HG02759 (cell line): ENCODE measurements at regions not wholly inside any gene's neighbourhood (a gene's known extent, or its start where the extent isn't known, plus 50 kb on each side); places are given as distances from the start of the nearest gene placed in this dataset.

Experiments
- ATAC-seq: cut with Tn5 transposase; IDR thresholded peaks from one replicate; pipeline ENCODE4 v1.9.1; 2021; ENCODE audit warnings: mild to moderate bottlenecking, moderate library complexity; ENCODE audit not compliant: unreplicated experiment

DNA sequence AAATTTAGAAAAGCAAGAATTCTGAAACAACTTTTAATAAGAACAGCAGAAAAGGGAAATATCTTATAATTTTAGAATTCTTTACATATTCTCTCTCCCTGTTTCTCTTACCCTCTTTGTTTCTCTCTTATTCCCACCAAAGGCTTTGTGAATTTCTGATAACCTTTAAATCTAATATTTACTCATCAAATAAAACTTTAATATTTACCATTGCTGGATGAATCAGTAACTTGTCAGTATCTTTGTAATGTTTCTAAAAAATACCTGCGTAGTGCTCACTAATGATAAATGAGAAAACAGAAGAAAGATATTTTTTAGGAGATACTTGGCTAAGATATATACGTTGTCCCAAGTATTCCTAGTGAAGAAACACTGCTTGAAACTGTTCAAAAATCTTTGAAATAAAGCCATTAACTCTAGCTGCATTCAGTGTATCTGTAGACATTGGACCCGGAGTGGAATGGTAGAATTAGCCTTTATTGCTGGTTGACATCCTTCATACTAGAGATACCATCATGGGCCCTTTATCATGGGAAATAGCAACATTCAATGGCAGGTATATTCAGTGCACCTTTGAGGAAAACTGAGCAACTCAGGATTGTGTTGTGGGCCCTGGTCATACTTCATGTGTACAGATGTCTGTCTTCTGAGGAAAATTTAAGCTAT lies 2160.4 kb downstream of the MAT2B start:
- no peak for ATAC-seq

DNA sequence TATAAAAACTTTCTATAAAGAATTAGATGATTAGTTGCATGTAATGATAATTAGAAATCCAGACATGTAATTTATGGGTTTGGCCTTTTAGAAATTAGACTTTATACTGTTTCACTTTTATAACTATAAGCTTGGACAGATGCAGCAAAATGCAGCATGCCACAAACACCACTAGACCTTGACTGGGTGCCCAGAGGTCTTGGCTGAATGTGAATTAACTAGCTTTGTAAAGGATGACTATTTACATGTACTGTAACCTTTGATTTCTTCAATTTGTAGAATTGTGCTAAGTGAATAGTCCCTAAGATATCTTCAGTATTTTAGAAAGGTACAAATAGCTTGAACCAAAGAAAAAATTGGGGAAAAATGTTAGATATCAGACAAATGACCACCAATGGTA lies 2168.1 kb downstream of the MAT2B start:
- ATAC-seq, result no peak

DNA sequence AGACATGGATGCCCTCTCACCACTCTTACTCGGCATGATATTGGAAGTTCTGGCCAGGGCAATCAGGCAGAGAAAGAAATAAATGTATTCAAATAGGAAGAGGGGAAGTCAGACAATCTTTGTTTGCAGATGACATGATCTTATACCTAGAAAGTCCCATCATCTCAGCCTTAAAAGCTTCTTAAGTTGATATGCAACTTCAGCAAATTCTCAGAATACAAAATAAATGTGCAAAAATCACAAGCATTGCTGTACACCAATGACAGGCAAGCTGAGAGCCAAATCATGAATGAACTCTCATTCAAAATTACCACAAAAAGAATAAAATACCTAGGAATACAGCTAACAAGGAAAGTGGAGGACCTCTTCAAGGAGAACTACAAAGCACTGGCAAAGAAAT lies 2190.4 kb downstream of the MAT2B start:
- no peak for ATAC-seq

DNA sequence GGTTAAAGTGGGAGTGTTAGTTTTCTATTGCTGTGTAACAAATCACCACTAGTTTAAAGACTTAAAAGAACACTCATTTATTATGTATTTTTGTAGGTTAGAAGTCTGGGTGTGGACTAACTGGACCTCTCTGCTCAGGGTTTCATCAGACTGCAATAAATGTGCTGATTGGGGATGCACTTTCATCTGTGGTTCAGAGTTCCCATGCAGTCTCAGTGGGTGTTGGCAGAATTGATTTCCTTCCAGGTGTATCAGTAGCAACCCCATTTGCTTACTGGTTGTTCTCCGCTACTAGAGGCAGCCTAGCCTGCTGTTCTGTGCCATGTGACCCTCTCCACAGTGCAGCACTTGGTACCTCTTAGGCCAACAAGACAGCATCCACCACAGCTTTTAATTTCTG lies 2200.5 kb downstream of the MAT2B start:
- no peak for ATAC-seq

DNA sequence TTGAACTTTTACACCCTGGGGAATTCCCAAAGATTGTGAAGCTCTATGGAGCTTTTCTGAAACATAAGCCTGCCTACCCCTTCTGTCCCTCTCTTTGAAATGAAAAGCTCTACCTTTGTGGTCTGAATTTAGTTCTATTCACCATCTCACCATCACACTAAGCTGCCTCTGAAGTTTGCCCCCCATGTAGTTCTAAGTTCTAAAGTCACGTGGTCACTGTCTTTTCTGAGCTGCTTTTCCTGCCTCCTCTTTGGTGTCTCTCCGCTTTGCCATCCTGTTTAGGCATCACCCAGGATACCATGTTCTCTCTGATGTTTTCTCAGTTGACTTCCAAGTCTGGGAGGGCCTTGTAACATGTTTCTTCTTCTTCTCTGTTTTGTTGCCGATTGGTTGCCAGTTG lies 2206.6 kb downstream of the MAT2B start:
- no peak for ATAC-seq

DNA sequence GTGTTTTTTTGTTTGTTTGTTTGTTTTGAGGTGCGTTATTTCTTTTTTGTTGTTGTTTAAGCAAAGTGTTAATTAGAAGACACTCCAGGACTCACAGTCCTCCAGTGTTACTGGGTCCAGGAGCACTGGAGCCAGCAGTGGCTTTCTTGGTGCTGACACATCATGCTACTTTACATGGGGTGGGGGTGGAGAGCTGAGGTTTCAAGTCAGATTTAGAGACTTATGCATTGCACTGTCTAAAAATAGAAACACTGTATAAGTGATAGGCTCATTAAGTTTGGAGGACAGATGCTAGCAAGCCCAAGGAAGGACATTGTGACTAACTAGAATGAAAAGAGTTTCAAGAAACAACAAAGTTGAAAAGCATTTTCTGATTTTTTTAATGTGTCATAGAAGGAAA lies 2209.2 kb downstream of the MAT2B start:
- ATAC-seq, result no peak

DNA sequence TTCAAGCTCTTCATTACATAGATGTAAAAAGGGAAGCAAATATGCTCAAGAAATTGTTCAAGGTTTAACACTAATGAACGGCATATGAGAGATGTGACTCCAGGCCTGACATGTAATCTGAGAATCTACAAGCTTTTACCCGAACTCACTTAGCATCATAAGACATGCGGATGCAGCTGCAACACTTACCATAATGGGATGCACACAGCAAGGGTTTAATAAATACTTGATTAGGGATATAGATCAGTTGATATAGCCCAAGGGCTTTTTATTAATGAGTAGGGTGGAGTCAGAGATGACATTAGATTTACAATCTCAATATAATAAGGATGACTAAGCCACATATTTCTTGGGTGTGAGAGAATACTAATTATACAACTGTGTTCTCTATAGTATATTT lies 2215.5 kb downstream of the MAT2B start:
- no peak for ATAC-seq

DNA sequence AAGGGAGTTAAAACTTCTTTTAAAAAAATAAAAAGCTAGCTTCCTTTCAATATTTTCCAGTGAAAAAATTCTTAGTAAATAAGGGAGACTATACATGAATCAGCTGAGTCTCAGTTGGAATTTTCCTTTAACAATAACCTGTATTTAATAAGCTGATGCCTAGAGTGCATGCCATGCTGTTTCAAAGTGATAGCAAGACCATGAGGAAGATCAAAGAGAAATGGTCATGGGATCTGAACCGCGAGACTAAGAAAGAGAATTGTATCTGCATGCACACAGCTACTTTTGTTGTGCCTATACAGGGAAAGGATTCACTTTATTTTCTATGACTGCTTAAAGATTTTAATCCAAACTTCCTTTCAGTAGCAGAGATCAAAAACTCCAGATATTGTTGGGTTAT lies 2217.0 kb downstream of the MAT2B start:
- ATAC-seq, result no peak

DNA sequence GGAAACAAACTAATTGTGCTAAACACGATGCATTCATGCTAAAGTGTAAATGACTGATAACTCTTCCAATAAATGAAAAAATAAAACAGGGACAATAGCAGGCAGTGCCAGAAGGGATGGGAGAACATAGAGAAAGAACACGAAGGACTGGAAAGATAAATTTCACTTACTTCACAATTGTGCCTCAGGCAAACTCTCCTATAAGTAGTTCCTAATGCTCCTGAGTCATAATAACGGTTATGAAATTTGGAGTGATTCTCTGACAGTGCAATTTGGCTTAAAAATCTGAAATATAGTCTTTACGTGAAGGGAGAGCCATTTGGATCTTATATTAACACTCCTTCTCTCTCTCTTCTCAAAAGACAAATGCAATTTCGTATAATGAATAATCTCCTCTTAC lies 2218.5 kb downstream of the MAT2B start:
- ATAC-seq, result no peak

DNA sequence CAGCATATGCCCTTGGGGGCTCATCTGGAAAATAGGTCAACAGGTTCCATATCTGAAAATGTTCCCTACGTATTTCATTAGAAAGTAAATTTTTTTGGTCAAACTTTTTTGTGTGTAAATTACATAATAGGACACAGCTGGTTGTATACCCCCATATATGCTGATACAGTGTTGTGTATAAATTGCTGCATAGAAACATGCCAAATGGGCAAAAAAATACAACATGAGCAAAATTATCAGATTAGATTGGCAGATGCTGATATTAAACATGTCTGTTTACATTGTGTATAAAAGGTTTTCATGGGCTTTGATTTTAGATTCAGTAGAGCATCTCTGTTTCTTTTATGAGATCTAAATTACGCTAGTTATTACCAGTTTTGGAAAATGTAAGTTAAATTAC lies 2223.0 kb downstream of the MAT2B start:
- ATAC-seq, result no peak

DNA sequence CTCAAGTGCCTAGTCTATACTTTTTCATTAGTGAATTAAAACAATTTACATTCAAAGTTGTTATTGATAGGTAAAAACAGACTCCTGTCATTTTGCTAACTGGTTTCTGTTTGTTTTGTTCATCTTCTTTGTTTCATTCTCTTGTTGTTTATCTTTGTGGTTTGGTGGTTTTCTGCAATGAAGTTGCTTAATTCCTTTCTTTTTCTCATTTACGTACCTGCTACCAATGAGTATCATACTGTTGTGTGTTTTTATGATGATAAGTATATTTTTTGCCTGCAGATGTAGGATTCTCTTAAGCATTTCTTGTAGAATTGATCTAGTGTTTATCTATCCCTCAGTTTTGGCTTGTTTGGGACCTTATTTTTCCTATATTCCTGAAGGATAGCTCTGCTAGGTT lies 2230.0 kb downstream of the MAT2B start:
- no peak for ATAC-seq

DNA sequence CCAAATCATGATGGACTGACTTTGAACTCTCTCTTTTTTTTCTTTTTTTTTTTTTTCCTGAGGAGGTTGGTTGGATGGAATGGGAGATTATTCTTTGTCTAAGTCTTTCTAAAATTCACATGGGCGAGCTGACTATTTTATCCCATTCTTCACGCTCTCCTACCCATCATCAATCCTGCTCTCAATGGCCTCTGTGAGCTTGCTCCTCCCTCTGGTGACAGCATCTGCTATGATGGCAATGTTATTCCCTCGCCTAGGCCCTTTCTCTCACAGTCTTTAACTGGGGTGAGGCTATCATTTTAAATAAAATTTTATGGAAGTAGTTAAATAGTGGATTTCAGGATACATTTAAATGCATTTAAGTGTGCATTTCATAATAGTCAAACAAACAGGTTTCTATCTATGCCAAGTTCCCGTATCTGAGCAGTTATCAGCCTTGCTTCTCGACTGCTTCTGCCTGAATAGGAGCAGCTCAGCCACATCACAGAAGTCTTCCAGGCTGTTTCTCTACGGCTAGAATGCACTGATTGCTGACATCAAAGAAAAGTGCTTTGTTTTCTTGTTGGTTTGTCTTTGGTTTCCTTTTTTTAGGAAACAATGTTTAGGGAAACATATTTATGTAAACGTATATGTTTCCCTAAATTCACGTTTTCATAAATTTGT lies 2233.8 kb downstream of the MAT2B start:
- ATAC-seq, result no peak

DNA sequence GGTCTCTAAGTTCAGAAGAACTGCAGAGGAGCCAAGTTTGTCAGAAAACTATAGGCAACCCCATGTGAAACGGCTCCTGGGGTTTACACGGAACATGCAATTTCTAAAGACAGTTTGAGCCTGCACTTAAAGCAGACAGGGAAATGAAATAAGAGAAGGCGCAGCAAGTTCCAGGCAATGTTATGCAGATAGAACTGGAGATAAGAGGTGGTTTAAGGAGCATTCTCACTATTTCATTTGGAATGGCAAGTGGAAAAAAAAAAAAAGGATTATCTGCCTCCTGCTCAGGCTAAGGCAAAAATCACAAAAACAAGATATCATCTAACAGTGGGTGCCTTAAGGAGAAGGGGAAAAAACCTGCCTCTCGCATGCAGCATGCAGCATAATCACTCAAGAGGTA lies 2252.4 kb downstream of the MAT2B start:
- no peak for ATAC-seq

DNA sequence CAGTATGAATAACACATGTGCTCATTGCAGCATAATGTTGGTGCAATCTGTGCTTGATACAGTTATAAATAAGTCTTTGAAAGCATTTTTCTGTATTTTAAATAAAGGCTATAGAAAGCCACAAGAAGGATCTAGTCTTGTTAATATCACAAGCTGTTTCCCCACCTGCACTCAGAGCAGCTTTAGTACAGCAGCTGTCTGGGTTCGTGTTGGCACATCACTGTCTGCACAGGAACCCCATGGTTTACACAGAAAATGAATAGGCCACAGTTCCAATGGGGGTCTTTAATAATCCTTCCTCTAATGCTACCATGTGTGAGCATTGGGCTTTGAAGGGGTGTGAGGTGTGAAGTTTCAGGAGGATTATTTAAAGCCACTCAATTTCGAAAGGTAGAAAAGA lies 2269.7 kb downstream of the MAT2B start:
- ATAC-seq, result no peak

DNA sequence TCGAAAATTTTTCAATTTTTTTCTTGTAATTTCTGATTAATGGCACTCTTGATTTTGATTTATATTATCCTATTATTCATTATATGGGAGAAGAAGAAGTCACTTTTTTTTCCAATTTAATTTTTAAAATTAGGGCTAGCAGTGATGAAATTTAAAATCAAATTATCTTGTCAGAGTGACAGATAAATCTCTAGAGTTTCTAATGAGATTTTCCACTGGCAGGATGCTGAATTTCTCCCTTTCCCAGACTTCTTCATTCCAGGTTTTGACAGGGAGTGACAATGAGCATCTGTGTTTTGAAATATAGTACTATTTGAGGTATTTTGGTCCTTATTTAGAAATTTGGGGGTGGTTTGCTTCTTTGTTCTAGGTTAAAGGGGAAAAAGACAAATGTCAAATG lies 2274.1 kb downstream of the MAT2B start:
- no peak for ATAC-seq

DNA sequence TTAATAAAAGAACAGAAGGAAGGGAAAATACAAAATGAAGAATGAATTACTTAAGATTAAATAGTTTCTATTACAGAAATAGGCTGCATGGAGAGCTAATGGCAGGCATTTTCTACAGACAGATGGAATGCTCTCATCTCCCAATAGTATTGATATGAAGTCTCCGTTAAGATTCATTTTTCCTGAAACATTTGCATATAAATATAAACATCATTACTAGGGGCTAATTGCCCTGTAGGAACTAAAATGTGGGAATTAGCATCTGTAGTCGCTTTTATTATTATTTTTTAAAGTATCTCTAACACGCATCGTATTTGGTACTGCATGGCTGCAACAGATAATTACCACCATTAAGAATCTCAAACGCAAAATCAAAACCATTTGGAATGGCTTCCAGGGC lies 2275.5 kb downstream of the MAT2B start:
- ATAC-seq, result no peak

DNA sequence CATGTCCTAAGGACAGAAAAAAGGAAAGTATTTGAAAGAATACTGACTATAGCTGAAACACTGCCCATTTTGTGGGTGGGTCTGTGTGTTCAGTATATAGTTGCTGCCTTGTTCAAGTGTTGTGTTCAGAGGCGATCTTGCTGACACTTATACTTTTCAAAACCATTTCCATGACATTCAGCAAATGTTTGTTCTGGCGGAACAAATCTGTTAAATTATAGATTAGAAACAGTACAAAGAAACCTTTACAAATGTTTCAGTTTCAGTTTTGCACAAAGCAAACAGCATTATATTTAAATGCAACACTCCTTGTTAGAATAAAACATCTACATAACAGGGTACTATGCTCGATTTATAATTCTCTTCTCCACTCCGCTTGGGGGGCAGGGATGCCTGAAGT lies 2276.3 kb downstream of the MAT2B start:
- no peak for ATAC-seq

DNA sequence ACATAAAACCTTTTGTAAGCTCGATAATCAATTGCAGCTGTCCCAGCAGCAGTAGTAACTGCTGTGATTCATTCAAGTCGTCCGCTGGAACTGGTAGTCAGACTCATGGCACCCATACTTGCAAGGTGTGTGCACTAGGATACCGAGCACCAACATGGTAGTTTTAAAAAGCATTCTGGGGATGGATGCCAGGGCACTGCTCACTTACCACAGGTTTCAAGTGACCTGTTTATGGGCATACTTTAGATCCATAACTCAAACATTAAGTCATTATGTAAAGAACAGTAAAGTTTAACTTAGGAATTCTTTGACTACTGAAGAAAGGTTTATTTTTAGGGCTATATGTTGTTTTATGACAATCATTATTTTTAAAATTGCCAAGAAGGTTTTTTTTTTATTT lies 2277.6 kb downstream of the MAT2B start:
- ATAC-seq, result no peak

DNA sequence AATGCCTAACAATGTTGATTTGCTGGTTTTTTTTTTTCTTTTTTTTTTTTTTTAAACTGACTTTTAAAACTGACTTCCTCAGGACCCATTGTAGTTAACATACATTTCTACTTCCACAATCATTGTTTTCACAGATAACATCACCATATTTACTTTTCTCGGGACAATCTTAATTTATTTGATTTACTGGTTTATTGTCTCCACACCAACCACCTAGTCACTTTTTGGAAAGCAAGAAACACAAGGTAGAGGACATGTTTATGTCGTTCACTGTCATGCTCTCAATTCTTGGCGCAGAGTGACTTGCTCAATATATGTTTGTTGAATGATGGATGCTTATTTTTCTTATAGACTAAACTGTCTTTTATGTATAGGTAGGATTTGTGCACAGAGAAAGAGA lies 2280.7 kb downstream of the MAT2B start:
- ATAC-seq, result no peak

DNA sequence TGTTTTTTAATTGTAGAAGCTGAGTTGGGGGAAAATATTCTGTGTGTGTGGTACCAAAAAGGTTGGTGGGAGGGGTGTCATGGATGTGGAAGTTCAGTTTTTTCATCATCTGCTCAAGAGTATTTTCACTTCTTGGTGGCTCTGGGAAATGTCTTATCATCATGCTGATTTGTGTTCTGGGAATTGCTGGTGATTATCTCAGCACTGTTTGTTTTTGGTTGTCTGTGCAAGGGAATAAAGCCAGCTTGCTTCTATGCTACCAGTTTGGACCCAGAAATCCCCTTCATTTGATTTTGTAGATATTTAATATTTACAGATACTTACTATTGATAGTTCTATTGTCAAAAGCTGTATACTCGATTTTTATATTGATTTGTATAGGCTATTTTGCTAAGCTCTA lies 2289.7 kb downstream of the MAT2B start:
- no peak for ATAC-seq

DNA sequence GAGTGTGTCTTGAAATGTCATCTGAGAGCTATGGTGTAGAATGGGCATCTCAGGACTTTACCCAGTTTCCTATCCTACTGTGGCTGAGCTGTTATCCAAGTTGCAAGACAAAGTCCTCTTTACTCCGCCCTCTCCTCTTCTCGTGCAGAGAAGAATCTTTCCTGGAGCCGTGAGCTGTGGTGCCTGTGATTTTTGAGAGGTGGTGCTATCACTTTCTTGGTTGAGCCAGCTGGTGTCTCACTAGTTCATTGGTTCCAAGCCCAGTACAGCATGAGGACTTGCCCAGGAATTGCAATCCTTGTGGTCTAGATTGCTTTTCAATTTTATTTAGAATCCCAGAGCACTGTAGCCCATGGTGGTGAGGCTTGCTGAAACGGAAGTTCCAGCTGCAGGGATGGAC lies 2300.3 kb downstream of the MAT2B start:
- ATAC-seq, result no peak

DNA sequence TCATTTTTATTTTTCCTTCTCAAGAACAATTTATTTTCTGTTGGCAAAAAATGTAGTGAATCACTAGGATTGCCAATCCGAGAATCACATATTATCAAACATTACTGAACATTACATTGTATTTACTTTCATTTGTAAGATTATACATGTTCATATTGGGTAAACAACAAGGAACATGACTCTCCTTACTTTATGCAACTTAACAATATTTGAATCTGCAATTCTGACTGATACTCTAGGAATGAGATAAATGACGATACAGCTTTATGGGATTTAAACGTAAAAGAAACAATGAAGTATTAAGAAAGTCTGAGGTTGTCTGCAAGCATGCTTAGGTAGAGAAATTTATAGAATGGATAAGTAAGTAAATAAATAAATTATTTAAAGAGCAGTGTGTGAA lies 2302.9 kb downstream of the MAT2B start:
- no peak for ATAC-seq

DNA sequence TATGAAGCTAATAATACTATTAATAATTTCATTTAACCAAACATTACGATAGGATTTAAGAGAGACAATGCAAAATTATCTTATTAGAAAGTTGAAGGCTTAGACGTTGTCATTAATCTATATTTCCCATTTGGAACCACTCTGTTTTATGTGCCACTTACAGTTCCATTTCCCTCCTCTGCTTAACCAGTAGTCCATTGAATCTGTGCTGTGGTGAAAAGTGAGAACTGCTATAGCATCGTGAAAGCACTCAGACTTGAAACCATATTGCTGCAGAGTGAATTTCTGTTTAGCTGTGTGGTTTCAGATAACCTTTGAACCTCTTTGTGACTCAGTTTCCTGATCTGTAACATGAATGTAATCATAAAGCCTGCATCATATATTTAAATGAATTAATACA lies 2304.5 kb downstream of the MAT2B start:
- ATAC-seq, result no peak
